Lung (tissue), 11 donors: ENCODE measurements at regions not wholly inside any gene's neighbourhood (a gene's known extent, or its start where the extent isn't known, plus 50 kb on each side); places are given as distances from the start of the nearest gene placed in this dataset.

ENCODE experiments used
- ATAC-seq: fragments of 200-7000 bp; cut with Tn5 transposase; one replicate; pipeline ENCODE4 v1.9.1; 2020; ENCODE audit warnings: moderate number of reproducible peaks; ENCODE audit not compliant: insufficient read depth, low FRiP score
- DNase-seq, 3 donors: peaks; one replicate each; pipeline ENCODE4 v3.0.0-alpha.2; 2013 to 2017
- H3K27ac ChIP-seq, 2 donors: one replicate each; pipeline ENCODE4 v1.5.1; 2013; ENCODE audit warnings: mild to moderate bottlenecking in 2 of 2, moderate library complexity in 2 of 2, control low read depth in 1 of 2, inconsistent platforms in 1 of 2, low read depth in 1 of 2, low read length in 1 of 2
- H3K27me3 ChIP-seq, 3 donors: one replicate each; pipeline ENCODE4 v1.5.1; 2013; ENCODE audit warnings: low read length in 2 of 3; ENCODE audit not compliant: control insufficient read depth in 3 of 3, insufficient read depth in 3 of 3
- H3K36me3 ChIP-seq, 4 donors: one replicate each; pipeline ENCODE4 v1.5.1; 2013; ENCODE audit warnings: low read length in 4 of 4, mild to moderate bottlenecking in 1 of 4, moderate library complexity in 1 of 4; ENCODE audit not compliant: control insufficient read depth in 4 of 4, insufficient read depth in 4 of 4
- H3K4me1 ChIP-seq, 5 donors: one replicate each; pipeline ENCODE4 v1.5.1; 2013; ENCODE audit warnings: low read length in 5 of 5, mild to moderate bottlenecking in 2 of 5, moderate library complexity in 1 of 5; ENCODE audit not compliant: control insufficient read depth in 5 of 5, insufficient read depth in 5 of 5
- H3K4me3 ChIP-seq: one replicate; pipeline ENCODE4 v1.5.1; 2013; ENCODE audit warnings: mild to moderate bottlenecking, control low read depth, moderate library complexity
- H3K9ac ChIP-seq, 2 donors: one replicate each; pipeline ENCODE4 v1.5.1; 2013; ENCODE audit warnings: low read length in 2 of 2, control low read depth in 1 of 2; ENCODE audit not compliant: insufficient read depth in 1 of 2
- H3K9me3 ChIP-seq, 4 donors: one replicate each; pipeline ENCODE4 v1.5.1; 2013; ENCODE audit warnings: low read length in 3 of 4, mild to moderate bottlenecking in 1 of 4, moderate library complexity in 1 of 4; ENCODE audit not compliant: control insufficient read depth in 4 of 4, insufficient read depth in 3 of 4
- WGBS, 2 donors: extraction: QIAGEN DNeasy Blood & Tissue Kit; methylation state at CpG; one replicate each; pipeline ENCODE4 v1.1.7; 2013; 5-methylcytosine and 5-hydroxymethylcytosine counted together
- TF ChIP-seq, protein P1 (sequence below): IDR thresholded peaks from 2 replicates; pipeline ENCODE4 v1.5.1; 2012; ENCODE audit warnings: mild to moderate bottlenecking; ENCODE audit errors: control extremely low read depth, extremely low read depth
- donor health status: control.
- donor health status: control.
- donor health status: Bipolar disorder and iron deficiency.
- donor health status: healthy.
- donor health status: DM: yes; HTN: yes; CAD: no.

DNA sequence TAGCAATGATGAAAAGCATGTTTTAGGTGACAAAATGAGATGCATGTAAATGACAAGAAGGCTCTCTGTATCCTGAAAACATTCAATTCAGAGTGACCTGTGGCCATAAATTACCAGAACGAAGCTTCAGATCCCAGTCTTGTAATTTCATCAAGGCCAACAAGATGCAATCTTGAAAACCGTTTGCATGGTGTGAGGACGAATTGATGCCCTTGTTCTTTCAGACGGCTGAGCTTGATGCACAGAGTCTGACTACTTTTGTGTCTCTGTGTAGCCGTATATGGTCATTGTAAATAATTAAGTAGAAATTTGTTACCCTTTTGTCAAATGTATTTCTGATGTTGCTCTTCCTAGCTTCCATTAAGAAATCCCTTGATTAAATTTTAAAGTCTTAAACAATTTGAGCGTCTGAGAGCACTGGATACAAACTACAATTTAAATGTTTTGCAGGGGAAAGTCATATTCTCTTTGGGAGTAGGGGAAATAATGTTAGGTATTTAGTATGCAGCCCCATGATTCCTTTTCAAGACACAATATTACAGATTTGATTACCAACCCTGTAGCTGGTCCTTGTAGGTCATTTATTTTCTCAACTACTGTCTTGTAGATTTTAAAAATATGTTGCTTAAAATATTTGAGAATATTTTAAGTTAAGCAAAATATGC is 125.8 kb upstream of the PCDH9 start:
- H3K27me3 ChIP-seq = no peaks in the 10 kb centered on the region
- no peak for ATAC-seq
- H3K36me3 ChIP-seq = no peaks in the 10 kb centered on the region
- H3K27ac ChIP-seq = no peak overlapping the region
- H3K4me1 ChIP-seq = peaks cover 0 to 4% (median 0%) of the 10 kb centered on the region in 5 donors
- TF ChIP-seq, protein P1, sequence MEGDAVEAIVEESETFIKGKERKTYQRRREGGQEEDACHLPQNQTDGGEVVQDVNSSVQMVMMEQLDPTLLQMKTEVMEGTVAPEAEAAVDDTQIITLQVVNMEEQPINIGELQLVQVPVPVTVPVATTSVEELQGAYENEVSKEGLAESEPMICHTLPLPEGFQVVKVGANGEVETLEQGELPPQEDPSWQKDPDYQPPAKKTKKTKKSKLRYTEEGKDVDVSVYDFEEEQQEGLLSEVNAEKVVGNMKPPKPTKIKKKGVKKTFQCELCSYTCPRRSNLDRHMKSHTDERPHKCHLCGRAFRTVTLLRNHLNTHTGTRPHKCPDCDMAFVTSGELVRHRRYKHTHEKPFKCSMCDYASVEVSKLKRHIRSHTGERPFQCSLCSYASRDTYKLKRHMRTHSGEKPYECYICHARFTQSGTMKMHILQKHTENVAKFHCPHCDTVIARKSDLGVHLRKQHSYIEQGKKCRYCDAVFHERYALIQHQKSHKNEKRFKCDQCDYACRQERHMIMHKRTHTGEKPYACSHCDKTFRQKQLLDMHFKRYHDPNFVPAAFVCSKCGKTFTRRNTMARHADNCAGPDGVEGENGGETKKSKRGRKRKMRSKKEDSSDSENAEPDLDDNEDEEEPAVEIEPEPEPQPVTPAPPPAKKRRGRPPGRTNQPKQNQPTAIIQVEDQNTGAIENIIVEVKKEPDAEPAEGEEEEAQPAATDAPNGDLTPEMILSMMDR = no peak
- no peak for DNase-seq
- 73% methylated on average over 6 of the region's 6 CpGs for WGBS, 2 donors
- no peaks in the 10 kb centered on the region for H3K9me3 ChIP-seq
- no peak overlapping the region for H3K4me3 ChIP-seq
- H3K9ac ChIP-seq = no peak overlapping the region

DNA sequence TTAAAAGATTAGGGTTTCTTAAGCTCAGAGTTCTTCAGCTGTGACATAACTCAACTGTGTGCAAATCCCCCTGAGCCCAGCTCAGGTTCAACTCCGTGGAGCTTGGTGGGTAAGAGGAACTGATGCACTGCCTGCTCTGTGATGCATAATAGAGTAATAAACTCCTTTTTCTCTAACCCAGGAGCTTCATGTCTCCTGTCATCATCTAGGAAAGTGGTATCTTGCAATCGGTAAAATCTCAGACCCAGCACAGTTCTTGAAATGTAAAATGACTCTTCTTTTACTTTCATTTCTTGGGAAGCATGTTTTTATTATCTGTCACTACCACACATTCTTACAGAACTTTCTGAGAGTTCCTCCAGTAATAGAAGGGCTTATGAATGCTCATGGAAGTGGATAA is 123.8 kb upstream of the PCDH9 start:
- H3K4me1 ChIP-seq = peaks cover 0 to 4% (median 0%) of the 10 kb centered on the region in 5 donors
- TF ChIP-seq, protein P1 = no peak
- H3K4me3 ChIP-seq = no peak overlapping the region
- no peak overlapping the region for H3K9ac ChIP-seq
- DNase-seq = no peak
- no peak for ATAC-seq
- no peak overlapping the region for H3K27ac ChIP-seq
- WGBS, 2 donors = 42 to 67% methylated on average over 2 of the region's 2 CpGs
- no peaks in the 10 kb centered on the region for H3K36me3 ChIP-seq
- H3K27me3 ChIP-seq = no peaks in the 10 kb centered on the region
- H3K9me3 ChIP-seq = no peaks in the 10 kb centered on the region

DNA sequence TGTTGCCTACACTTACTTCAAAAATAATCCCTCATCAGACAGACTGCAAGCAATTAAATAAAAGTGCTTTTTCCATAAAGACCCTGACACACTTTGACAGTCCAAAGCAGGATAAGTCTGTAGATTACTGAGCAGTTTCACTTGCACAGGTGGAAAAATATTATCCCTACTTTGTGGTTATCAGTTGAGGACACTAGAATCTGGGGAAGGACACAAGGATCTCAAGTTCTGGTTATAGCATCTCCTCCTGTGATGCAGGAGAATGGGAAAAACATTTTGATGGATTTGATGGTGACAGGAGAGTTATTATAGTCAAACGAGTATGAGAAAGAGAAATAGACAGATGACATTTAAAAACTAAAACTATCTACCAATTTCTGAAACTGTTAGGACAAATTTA is 122.9 kb upstream of the PCDH9 start:
- no peak overlapping the region for H3K4me3 ChIP-seq
- H3K9ac ChIP-seq = no peak overlapping the region
- H3K27ac ChIP-seq = no peak overlapping the region
- ATAC-seq (no peak), DNase-seq (no peak)
- peaks cover 0 to 4% (median 0%) of the 10 kb centered on the region in 5 donors for H3K4me1 ChIP-seq
- 42 to 79% methylated on average over 1 of the region's 1 CpG for WGBS, 2 donors
- H3K9me3 ChIP-seq = no peaks in the 10 kb centered on the region
- H3K36me3 ChIP-seq = no peaks in the 10 kb centered on the region
- H3K27me3 ChIP-seq = no peaks in the 10 kb centered on the region
- TF ChIP-seq, protein P1 = no peak

DNA sequence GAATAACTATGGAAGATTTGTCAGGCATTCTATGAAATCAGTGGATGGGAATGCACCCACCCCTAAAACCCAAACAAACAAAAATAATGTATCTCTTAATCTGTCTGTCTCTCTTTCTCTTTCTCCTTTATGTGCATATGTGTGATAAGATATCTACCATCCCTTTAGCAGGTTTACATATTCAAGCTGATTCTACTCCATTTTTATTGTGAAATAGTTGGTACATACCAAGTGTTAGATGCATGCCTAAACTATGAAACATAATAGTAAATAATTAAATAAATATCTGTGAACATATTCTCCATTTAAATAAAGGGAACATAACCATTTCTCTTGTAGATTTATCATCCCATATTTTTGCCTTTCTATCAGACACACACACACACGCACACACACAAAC is 121.8 kb upstream of the PCDH9 start:
- no peaks in the 10 kb centered on the region for H3K36me3 ChIP-seq
- ATAC-seq (no peak), DNase-seq (no peak)
- H3K4me3 ChIP-seq = no peak overlapping the region
- TF ChIP-seq, protein P1 = no peak
- 93 to 95% methylated on average over 1 of the region's 1 CpG for WGBS, 2 donors
- no peaks in the 10 kb centered on the region for H3K27me3 ChIP-seq
- H3K4me1 ChIP-seq = peaks cover 0 to 4% (median 0%) of the 10 kb centered on the region in 5 donors
- H3K9ac ChIP-seq = no peak overlapping the region
- no peaks in the 10 kb centered on the region for H3K9me3 ChIP-seq
- no peak overlapping the region for H3K27ac ChIP-seq
